Stomach (tissue), 4 donors: ENCODE measurements at regions not wholly inside any gene's neighbourhood (a gene's known extent, or its start where the extent isn't known, plus 50 kb on each side); places are given as distances from the start of the nearest gene placed in this dataset.

Experiments
- CTCF ChIP-seq, 7 experiments: fragments of 450-650 bp in 4 of 7; fragments of 200-600 bp in 3 of 7; sonication (generic) in 3 of 7; IDR thresholded peaks; one replicate each; pipeline ENCODE4 v1.5.1; 2016 to 2019; ENCODE audit warnings: antibody characterized with exemption in 7 of 7, control low read depth in 2 of 7, mild to moderate bottlenecking in 1 of 7
- EP300 ChIP-seq: sonication (generic); formaldehyde crosslinking; IDR thresholded peaks from one replicate; pipeline ENCODE4 v1.6.1; 2017; ENCODE audit warnings: antibody characterized with exemption
- POLR2A ChIP-seq, 4 donors: fragments of 450-650 bp; IDR thresholded peaks; one replicate each; pipeline ENCODE4 v1.6.1; 2016; ENCODE audit warnings: antibody characterized with exemption in 4 of 4, control low read depth in 2 of 4, mild to moderate bottlenecking in 1 of 4, moderate library complexity in 1 of 4
- POLR2AphosphoS5 ChIP-seq, 3 donors: sonication (generic); formaldehyde crosslinking; IDR thresholded peaks; one replicate each; pipeline ENCODE4 v1.6.1; 2016; ENCODE audit warnings: antibody characterized with exemption in 3 of 3

DNA sequence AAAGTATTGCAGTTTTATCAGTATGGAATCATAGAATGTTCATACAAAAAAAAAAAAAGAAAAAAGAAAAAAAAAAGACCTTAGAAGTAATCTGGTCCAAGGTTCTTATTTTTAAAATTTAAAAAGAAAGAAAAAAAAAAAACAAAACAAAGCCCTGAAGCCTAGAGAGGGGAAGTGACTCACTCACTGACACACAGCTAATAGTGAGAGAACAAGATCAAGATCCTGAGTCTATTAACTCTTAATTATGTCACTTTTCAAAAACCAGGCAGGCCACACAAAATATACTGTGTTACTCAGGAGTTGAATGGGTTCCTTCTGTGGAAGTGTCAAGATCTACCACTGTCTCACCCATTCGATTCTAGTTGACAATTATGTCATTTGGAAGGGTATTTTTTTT lies 433.9 kb upstream of the DAB1 start:
- TF ChIP-seq CTCF (IDR thresholded peaks at IDR 0.05) (no peak), EP300 (no peak), POLR2AphosphoS5 (IDR thresholded peaks at IDR 0.05) (no peak), POLR2A (IDR thresholded peaks at IDR 0.05) (no peak)
